Suprapubic skin (tissue), 4 donors: ENCODE measurements at regions not wholly inside any gene's neighbourhood (a gene's known extent, or its start where the extent isn't known, plus 50 kb on each side); places are given as distances from the start of the nearest gene placed in this dataset.
"Not testable (repeated sequence)": the region's sequence is repeated elsewhere in the genome, so short reads cannot be mapped to it uniquely, and the experiment has no call there.

Experiments
- DNase-seq, 2 donors: peaks; one replicate each; pipeline ENCODE4 v3.0.0-alpha.2; 2019; ENCODE audit warnings: low spot score in 2 of 2
- H3K27ac ChIP-seq: fragments of 200-600 bp; sonication (generic); one replicate; pipeline ENCODE4 v1.5.1; 2019
- H3K27me3 ChIP-seq: fragments of 200-600 bp; sonication (generic); one replicate; pipeline ENCODE4 v1.5.1; 2019
- H3K36me3 ChIP-seq: fragments of 200-600 bp; sonication (generic); one replicate; pipeline ENCODE4 v1.5.1; 2019
- H3K4me1 ChIP-seq: fragments of 200-600 bp; sonication (generic); one replicate; pipeline ENCODE4 v1.5.1; 2019
- H3K4me3 ChIP-seq: fragments of 200-600 bp; sonication (generic); one replicate; pipeline ENCODE4 v1.5.1; 2019; ENCODE audit warnings: mild to moderate bottlenecking
- H3K9me3 ChIP-seq: fragments of 200-600 bp; sonication (generic); one replicate; pipeline ENCODE4 v1.5.1; 2019
- EP300 ChIP-seq: sonication (generic); formaldehyde crosslinking; IDR thresholded peaks from one replicate; pipeline ENCODE4 v1.6.1; 2017; ENCODE audit warnings: antibody characterized with exemption
- POLR2A ChIP-seq, 2 donors: fragments of 450-650 bp; IDR thresholded peaks; one replicate each; pipeline ENCODE4 v1.6.1; 2017; ENCODE audit warnings: antibody characterized with exemption in 2 of 2, mild to moderate bottlenecking in 2 of 2, moderate library complexity in 2 of 2
- POLR2AphosphoS5 ChIP-seq, 3 donors: sonication (generic); formaldehyde crosslinking; IDR thresholded peaks; one replicate each; pipeline ENCODE4 v1.6.1; 2017; ENCODE audit warnings: antibody characterized with exemption in 3 of 3
- WGBS: methylation state at CpG from one replicate; pipeline ENCODE4 v1.1.5; 2018; 5-methylcytosine and 5-hydroxymethylcytosine counted together
- TF ChIP-seq, protein P1 (sequence below), 2 donors: fragments of 200-600 bp in 1 of 2; fragments of 450-650 bp in 1 of 2; sonication (generic) in 1 of 2; IDR thresholded peaks; one replicate each; pipeline ENCODE4 v1.5.1; 2016 to 2019; ENCODE audit warnings: antibody characterized with exemption in 2 of 2, mild to moderate bottlenecking in 1 of 2, moderate library complexity in 1 of 2

DNA sequence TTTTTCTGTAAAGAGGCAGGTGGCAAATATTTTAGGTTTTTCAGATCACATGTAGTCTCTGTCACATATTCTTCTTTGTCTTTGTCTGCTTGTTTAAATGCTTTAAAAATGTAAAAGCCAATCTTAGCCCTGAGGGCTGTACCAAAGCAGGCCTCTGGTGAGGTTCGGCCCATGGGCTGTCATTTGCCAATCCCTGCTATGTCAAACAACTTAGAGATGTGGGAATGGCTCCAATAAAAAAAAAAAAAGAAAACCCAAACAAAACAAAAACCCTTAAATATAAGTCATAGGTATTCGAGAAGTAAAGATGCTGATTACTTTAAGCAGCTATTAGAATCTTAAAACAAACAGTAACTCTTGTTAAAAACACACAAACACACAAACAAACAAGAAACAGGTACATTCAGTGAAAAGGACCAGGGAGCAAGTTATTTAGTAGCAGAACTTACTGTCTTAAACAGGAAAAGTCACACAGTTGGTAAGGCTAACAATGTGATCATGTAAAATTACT is 61.4 kb upstream of the NAMPT start:
- Histone ChIP-seq H3K27ac (peak overlapping the region; percentile 22), H3K4me3 (no peak overlapping the region), H3K4me1 (peaks cover 3% of the 10 kb centered on the region), H3K36me3 (no peaks in the 10 kb centered on the region), H3K27me3 (no peaks in the 10 kb centered on the region), H3K9me3 (peaks cover 11% of the 10 kb centered on the region)
- TF ChIP-seq, protein P1, sequence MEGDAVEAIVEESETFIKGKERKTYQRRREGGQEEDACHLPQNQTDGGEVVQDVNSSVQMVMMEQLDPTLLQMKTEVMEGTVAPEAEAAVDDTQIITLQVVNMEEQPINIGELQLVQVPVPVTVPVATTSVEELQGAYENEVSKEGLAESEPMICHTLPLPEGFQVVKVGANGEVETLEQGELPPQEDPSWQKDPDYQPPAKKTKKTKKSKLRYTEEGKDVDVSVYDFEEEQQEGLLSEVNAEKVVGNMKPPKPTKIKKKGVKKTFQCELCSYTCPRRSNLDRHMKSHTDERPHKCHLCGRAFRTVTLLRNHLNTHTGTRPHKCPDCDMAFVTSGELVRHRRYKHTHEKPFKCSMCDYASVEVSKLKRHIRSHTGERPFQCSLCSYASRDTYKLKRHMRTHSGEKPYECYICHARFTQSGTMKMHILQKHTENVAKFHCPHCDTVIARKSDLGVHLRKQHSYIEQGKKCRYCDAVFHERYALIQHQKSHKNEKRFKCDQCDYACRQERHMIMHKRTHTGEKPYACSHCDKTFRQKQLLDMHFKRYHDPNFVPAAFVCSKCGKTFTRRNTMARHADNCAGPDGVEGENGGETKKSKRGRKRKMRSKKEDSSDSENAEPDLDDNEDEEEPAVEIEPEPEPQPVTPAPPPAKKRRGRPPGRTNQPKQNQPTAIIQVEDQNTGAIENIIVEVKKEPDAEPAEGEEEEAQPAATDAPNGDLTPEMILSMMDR (IDR thresholded peaks at IDR 0.05): no peak
- TF ChIP-seq POLR2AphosphoS5 (IDR thresholded peaks at IDR 0.05) (no peak), EP300 (no peak), POLR2A (IDR thresholded peaks at IDR 0.05) (no peak)
- WGBS: 60% methylated on average over 2 of the region's 2 CpGs
- DNase-seq: no peak

DNA sequence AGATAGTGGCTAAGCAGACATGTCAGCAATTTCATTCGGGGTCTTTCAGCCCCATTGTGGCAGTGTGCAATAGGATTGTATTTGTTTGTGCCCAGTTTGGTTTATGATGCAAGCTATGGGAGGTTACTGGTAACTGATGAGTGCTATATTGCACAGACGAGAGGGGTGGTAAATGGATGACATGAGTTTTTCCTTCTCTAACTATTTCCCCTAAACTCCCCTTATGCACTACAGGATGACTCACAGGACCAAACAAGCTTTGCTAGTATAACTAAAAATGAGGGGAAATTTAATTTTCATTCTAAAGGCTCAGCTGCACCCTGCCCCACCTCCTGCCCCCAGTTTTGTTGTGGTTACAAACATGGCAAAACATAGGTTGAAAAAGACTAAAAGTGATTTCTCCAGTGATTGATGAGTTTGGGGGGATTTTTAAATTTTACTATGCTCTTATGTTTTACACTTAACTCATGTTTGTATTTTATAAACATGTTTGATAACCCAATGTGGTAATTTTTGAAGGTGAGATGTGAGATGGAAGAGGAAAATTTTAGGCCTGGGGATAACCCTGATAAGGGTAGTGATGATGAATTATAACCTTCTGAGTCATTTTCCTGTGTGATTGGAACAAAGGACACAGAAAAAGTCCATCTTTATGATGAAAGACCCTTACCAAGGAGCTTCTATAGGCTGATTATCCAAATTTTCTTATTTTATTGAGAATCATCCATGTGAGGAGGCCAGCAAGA is 60.8 kb upstream of the NAMPT start:
- peaks cover 11% of the 10 kb centered on the region for H3K9me3 ChIP-seq
- H3K36me3 ChIP-seq: no peaks in the 10 kb centered on the region
- H3K27me3 ChIP-seq: no peaks in the 10 kb centered on the region
- TF ChIP-seq, protein P1 (IDR thresholded peaks at IDR 0.05): no peak
- TF ChIP-seq POLR2A (IDR thresholded peaks at IDR 0.05): no peak
- no peak for TF ChIP-seq EP300
- TF ChIP-seq POLR2AphosphoS5 (IDR thresholded peaks at IDR 0.05): no peak
- H3K27ac ChIP-seq: no peak overlapping the region
- H3K4me3 ChIP-seq: no peak overlapping the region
- H3K4me1 ChIP-seq: peaks cover 3% of the 10 kb centered on the region
- WGBS: 74% methylated on average over 2 of the region's 2 CpGs
- no peak for DNase-seq

GRCh38 chr7:106344861-106345260 is 60.1 kb upstream of the NAMPT start:
- H3K36me3 ChIP-seq: no peaks in the 10 kb centered on the region
- H3K4me1 ChIP-seq: peaks cover 3% of the 10 kb centered on the region
- no peak for DNase-seq
- no peak overlapping the region for H3K27ac ChIP-seq
- H3K27me3 ChIP-seq: no peaks in the 10 kb centered on the region
- H3K4me3 ChIP-seq: no peak overlapping the region
- peaks cover 5% of the 10 kb centered on the region for H3K9me3 ChIP-seq
- TF ChIP-seq, protein P1 (IDR thresholded peaks at IDR 0.05): no peak
- TF ChIP-seq POLR2A (IDR thresholded peaks at IDR 0.05) (no peak), POLR2AphosphoS5 (IDR thresholded peaks at IDR 0.05) (no peak), EP300 (no peak)
- WGBS: 92% methylated on average over 4 of the region's 4 CpGs

DNA sequence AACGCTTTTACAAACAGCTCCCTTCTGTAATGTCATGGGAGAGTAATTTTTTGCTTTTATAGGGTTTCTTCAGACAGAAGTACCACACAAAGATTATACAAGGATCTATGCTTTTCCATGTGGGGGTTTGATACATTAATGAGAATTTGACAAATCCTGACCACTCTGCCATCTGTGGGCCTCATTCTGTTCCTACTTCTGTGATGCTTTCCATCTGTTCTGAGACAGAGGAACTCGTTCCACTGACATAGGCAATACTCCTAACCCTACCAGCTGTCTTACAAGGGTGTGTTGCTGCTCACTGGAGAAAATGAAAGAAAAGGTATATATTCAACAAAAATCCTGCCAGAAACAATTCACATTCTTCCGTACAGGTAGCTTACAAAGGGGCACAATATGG is 59.4 kb upstream of the NAMPT start:
- peaks cover 3% of the 10 kb centered on the region for H3K4me1 ChIP-seq
- H3K27ac ChIP-seq: no peak overlapping the region
- TF ChIP-seq, protein P1 (IDR thresholded peaks at IDR 0.05): no peak
- TF ChIP-seq EP300 (no peak), POLR2AphosphoS5 (IDR thresholded peaks at IDR 0.05) (no peak), POLR2A (IDR thresholded peaks at IDR 0.05) (no peak)
- no peaks in the 10 kb centered on the region for H3K36me3 ChIP-seq
- WGBS: 81% methylated on average over 3 of the region's 3 CpGs
- peaks cover under 1% of the 10 kb centered on the region for H3K9me3 ChIP-seq
- DNase-seq: no peak
- no peak overlapping the region for H3K4me3 ChIP-seq
- no peaks in the 10 kb centered on the region for H3K27me3 ChIP-seq

- H3K27me3 ChIP-seq, H3K27ac ChIP-seq, H3K4me1 ChIP-seq, H3K4me3 ChIP-seq, DNase-seq, H3K36me3 ChIP-seq, H3K9me3 ChIP-seq: not testable (repeated sequence)
- WGBS: 76% methylated on average over 3 of the region's 3 CpGs
Measured at GRCh38 chr7:106342049-106342448, 57.3 kb upstream of the NAMPT start.

GRCh38 chr7:106340247-106340596 is 55.4 kb upstream of the NAMPT start:
- WGBS: 73% methylated on average over 3 of the region's 3 CpGs
- H3K36me3 ChIP-seq, H3K9me3 ChIP-seq, H3K4me3 ChIP-seq, H3K27ac ChIP-seq, H3K27me3 ChIP-seq, H3K4me1 ChIP-seq, DNase-seq: not testable (repeated sequence)
